GM18517 (cell line): ENCODE measurements at regions not wholly inside any gene's neighbourhood (a gene's known extent, or its start where the extent isn't known, plus 50 kb on each side); places are given as distances from the start of the nearest gene placed in this dataset.

Source experiments
- ATAC-seq: cut with Tn5 transposase; IDR thresholded peaks from one replicate; pipeline ENCODE4 v1.9.1; 2021; ENCODE audit warnings: mild to moderate bottlenecking, moderate library complexity; ENCODE audit not compliant: unreplicated experiment

DNA sequence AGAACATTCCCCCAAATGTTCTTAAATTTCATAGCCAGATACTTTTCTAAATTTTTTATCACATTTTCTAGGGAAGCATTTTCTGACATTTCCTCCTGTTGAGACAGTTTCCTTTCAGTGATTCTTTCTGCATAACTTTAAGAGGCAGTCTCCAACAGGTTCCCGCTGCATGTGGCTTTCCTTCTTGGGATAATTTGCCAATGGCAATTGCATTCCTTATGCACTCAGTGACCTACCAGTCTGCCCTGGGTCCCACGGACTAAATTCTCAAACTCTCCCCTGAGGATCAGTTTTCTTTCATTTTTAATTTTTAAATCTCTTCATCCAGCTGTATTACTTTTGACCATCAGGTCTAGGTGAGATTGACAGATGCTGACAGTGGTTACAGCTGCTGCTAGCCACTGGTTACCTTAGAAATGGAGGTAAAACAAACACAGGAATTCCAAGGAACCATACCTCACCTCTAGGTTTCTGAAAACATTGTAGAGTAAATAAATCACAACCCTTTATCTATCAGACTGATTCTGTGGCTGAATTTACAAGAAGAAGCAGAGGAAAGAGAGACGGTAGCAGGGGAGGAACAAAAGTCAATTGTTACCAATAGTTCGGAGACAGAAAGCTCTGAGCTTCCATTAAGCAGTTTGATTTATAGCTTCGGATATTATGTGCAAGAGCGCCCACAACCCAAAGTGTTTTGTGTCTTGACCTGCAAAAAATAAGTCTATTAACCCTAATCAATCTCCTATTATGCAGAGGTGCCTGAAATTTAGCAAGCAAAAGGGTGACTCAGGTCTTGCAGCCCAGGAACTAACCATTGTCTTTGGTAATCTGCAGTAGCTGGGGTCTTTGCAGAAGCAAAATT is 216.0 kb downstream of the PMP22 start:
- ATAC-seq, result no peak

DNA sequence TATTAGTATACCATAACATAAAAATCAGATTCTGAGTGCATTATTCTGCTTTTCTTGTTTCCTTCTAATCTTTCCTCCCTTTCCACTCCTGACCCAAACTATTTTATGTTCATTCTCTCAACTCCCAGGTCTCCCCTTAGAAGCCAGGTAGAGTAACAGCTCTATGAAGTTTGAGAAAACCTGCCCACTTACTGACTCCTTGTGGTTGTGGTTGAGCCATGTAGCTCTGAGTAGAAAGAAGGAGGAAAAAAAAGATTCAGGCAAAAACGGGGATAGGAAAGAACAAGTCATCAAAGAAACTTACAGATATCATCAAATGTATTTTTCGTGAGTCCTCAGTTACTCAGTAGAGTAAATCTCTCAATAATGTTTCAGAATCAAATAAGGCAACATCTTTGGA is 216.7 kb downstream of the PMP22 start:
- no peak for ATAC-seq

DNA sequence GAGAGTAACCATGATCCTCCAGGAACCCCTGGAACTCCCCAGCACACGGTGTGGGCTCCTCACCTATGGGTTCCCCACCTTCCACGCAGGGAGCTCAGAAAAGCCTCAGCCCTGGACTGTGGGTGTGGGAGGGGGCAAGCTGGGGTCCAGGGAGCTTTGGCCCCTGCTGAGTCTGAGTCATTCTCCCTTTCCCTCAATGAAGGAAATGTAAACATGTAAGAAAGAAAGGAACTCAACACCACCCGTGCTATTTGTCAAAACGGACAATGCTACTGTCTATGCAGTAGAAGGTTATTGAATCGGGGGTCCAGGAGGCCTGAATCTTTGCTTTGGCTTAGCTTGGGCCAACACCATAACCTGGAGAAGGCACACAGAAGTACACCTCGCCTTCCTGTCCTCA is 222.8 kb downstream of the PMP22 start:
- no peak for ATAC-seq

DNA sequence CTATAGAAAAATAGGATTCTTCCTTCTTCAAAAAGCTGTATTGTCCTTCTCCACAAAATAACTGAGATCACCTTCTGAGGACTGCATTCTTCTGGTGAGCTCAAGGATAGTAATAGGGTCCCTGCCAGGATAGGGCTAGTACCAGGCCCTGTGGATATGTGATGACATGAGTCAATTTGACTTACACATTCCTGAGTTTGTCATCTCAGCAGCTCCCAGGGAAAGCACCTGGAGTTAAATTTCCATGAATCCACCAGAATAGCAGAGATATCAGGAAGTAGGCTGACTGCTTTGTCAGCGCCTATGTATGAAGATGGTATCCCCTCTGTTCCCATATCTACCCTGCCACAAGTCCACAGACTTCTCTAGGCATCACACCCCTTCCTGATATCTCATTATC is 225.8 kb downstream of the PMP22 start:
- no peak for ATAC-seq

DNA sequence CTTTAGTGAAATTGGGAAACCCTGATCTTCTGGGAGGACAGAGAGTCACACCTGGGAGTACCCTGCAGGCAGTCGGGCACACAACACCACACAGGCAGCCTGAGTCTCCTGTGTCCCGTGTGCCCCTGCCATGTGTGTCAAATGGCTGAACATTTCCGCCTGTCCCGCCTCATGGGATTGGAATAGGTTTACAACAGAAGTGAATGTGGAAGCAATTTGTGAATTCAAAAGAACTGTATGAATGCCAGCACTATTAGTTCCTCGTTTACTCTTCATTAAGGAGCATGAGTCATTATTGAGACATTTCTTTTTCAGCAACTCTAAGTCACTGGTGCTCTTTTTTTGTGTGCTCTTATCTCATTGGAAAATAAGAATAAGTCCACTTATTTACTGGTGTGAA is 226.5 kb downstream of the PMP22 start:
- ATAC-seq, result no peak

DNA sequence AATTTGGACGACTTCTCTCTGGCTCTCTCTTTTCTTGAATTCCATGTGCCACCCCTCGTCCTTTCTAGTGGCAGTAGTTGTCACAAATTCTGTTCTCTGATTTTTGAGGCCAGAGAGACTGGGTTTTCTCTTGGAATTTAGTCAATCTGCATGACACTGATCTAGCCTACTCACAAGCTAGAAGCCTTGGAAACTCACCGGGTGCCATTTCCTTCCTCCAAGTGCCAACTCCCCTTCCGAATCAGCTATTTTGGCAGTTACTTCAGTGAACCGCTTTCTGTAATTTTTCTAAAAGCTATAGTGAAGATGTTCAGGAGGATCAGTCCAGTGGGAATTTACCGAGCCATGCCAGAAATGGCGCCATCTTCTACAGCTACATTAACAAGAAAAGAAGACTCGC is 228.9 kb downstream of the PMP22 start:
- ATAC-seq, result no peak

DNA sequence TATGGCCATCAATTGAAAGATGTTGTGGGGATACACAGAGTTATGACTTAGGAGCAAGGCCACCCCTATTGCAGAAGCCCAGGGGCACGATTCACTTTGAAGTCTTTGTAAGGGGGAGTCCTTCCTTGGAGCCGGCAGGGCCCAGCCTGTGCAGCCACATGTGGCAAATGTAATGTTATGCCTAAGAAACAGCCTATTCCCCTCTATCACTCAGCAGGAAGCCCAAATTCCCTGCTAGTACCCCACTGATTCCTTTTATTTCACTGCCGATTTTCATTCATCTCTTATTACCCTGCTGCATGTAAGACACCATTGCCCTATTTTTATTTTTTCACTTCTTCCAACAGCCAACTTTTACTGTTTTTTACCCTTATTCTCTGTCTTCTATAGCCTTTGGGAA is 233.2 kb downstream of the PMP22 start:
- no peak for ATAC-seq

DNA sequence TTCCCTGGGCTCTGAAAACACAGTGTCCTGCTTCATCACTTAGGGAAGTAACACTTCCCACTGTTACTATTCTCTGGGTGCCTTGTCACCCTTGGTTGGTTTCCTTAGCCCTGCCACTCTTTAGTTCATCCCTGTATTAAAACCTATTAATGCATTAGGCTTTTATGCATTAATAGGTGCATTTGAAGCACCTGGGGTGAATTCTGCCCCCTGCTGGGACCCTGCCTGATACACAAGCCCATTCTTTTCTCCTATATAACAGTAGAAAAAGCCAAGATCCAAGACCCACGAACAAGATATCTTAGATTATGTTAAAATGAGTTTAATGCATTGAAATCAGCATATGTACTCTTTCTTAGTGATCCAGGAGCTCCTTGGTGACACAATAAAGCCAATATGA is 235.7 kb downstream of the PMP22 start:
- no peak for ATAC-seq

DNA sequence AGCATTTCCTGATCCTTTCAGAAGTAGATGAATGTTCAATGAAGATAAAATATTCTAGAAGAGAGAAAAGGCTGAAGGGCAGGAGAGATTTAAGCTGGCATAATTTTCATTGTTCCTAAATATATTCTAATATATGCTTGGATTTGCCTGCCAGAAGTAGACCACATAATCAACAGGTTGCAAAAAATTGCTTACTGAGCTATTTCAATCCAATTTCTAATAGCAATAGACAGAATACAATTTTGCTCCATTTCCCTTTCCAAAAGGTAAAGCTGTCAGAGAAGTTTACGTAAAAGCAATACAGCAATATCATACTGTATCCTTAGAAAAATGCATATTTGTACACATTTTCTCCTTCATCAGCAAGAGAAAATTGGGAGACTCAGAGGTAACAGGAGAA is 237.3 kb downstream of the PMP22 start:
- no peak for ATAC-seq

DNA sequence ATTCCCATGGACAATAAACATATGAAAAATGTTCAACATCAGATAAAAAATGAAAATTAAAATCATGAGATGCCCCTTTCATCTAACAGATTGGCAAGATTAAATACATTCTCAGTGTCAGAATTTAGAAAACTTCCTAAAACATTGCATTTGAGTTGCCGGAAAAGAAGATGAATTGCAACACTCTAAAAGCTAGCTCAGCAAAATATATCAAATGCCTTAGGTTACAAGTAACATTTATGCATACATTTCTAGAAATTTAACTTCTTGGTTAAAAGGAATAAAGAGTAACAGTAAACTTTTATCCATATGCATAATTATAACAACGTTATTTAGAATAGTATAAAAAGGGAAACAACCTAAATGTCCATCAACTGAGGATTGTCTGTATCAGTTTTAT is 239.0 kb downstream of the PMP22 start:
- no peak for ATAC-seq

DNA sequence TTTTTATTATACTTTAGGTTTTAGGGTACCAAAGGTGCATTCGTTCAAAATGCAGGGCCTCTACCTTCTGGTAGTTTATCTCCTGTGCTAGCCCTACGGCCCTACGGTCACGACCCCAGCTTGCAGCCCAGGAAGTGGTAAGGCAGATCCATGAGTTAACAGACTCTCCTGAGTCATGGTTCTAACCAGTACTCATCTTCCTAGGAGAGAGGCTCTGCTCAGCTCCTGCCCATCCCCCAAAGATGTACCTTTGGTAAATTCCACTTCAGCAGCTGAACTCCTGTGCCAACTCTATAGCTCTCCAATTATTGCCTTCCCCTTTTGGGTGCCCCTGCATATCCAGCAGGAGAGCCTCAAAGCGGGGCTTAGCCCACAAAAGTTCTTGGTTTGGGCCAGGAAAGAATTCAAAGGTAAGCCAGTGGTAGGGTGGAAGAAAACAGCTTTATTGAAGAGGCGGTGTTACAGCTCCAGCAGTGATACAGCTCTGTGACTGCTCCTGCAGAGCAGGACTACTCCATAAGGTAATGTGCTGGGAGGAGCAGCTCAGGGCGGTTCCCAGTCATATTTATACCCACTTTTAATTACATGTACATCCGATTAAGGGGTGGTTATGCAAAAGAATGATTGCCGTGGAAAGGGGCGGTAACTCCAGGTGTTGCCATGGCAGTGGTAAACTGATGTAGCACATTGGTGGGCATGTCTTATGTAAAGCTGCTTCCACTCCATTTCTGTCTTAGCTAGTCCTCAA is 241.4 kb downstream of the PMP22 start:
- ATAC-seq, result no peak

DNA sequence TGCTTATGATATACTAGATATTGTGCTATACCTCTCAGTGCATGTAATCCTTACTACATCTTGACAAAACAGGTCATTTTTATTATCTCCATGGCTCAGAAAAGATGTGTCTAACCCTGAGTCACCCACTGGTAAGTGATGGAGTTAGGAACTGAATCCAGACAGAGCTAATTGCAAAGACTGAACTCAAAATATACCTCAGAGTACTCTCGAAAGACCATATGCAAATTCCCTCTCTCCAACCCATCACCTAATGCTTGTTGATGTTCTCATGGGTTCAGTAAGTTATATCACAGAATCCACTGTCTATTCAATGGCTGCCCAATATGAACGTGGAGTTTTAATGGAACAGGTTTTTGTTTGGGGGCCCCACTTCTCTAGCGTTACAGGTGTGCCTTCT is 246.0 kb downstream of the PMP22 start:
- no peak for ATAC-seq

DNA sequence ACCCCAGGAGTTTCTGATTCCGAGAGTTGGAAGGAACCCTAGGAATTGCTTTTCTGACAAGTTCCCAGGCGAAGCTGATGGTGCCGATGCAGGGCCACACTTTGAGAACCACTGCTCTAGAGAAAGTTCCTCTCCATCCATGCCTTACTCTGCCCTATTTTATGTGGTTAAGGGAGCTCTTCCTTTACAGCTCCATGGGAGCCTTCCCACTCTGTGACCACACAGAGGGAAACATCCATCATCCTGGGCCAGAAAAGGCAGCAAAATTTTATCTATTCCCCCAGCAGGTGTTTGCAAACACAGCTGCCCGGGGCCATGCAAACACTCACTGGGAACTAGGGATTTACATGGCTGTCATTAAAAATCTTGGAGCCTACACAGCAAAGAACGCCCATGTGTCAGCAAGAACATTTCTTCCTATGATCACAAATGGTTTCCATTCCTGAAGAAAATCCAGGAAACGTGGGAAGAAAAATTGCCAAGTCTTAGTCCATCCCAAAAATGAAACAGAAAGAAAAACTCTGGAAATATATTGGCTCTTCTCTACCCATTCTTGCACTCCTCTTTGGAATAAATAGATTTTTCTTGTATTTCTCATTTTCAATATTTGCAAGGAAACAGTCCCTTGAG is 252.7 kb downstream of the PMP22 start:
- no peak for ATAC-seq

DNA sequence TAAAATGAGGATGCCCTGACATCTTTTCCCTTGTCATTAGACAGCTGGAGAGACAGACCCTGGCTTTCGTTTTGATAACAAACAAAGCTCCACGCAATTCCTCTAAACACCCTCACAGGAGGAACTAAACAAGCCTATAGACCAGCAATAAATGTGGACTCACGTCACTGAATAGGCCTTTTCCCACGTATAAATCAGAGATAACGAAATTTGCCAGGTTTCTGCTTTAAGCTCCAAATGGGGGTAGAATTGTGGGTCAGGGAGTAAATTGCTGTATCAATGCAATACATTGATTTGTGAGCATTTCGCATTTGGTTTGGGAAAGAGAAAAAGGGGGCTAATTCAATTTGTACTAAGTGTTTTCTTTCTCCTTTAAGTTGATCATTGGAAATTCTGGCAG is 256.0 kb downstream of the PMP22 start:
- ATAC-seq, result no peak

DNA sequence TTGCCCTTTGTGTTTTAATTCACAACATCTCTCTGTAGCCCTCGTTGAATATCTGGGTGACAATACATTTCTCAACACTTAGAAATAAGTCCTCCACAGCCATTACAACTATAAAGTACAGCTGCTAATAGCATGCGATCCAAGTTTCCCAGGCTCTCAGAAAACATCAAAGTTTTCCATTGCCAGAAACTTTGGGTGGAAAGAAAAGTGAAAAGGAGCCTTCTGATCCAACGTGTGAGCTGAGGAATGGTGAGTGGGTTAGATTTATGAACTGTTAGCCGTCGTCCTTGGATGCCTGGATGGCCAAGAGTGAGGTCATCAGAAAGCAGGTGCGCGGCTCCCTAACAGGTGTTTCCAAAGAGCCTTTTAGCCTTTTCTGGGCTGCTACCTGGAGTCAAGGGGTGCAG is 258.0 kb downstream of the PMP22 start:
- ATAC-seq, result no peak

DNA sequence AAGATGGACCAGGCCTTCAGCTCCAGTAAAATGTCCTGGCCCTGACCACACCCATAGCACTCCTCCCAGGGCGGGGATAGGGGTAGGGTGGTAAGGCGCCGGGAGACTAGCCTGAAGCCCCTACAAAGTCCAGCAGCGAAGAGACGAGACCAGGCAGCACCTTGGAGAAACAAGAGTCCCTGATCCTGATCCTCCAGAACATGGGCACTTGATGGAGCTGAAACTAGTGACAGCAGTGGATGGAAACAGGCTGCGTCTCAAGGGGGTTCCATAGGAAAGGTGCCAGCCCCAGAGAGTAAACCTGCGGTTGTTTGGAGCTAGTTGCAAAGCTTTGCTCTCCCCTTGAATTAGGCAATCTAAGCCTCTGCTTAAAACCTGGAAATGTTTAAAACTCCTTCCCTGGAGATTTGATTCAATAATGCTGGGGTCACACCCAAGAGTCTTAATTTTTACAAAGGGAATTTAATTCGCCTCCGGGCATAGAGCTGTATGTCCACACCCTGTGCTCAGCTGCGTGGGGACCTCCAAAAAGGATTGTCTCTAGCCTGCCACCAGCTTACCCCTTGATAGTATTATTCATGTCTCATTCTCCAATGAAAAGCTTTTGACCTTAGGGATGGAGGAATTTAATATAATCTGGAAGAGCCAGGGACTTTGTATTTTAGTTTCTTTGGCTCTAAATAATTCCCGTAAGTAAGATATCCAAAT is 258.6 kb downstream of the PMP22 start:
- ATAC-seq, result no peak

DNA sequence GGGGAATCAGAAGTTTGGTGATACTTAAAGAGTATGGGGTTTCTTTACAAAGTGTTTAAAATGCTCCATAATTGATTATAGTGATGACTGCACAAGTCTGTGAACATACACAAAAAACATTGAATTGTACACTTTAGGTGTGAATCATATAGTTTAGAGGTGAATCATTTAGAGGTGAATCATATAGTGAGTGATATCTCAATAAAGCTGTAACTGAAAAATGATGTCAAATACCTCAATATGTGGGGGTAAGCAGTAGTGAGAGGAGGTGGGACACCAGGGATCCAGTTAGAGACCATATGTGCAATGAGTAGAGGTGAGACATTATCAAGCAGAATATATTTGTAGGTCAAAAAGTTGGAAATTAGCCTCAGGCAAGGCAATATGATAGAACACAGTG is 264.5 kb downstream of the PMP22 start:
- ATAC-seq, result no peak

DNA sequence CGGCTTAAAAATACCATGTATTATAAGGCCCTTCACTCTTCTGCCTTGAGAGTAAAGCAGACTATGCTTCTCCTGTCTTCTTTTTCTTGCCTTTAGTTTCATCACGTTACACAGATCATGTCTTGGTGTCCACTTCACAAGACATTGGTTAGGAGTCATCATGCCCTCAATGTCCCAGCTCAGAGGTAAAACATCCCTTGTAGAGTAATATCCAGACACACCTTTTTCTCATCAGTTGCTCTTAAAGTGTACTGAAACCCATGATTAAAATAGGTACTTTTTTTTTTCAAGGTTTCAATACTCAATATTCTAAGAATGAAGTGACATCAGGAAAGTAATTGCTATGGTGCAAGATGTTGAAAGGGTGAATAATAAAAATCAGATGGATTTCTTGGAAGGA is 267.8 kb downstream of the PMP22 start:
- no peak for ATAC-seq

DNA sequence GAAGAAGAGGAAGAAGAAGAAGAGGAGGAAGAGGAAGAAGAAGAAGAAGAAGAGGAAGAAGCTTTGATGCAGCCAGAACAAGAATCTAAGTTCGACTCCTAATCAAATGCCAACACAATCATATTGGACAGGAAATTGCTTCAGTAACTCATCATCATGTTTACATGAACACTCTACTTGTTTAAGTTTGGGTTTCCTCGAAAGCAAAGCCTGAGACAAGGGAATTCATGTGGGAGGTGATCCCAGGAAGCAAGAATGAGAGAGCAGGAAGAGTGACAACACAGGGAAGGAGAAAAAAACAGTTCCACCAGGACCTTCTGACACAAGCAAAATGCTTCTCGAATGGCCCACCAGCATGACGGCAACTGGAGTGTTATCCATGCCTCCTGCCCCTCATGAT is 279.0 kb downstream of the PMP22 start:
- no peak for ATAC-seq

DNA sequence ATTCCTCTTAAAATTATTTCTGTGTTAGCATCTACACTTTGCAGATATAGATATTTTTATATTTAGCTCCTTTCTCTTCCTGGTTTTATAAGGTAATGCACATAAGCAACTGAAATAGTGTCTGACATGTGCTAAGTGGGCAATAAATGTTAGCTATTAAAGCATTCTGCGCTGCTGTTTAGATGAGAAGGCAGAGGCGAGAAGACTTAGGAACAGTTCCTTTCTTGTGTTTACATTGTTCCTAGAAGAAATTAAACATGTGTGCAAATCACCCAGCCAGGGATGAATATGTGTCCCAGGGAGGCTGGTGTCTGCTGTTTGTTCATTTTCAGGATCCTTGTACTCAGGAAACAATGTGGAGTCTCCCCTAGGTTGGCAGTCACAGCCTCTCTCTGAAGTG is 292.3 kb downstream of the PMP22 start:
- ATAC-seq, result no peak

DNA sequence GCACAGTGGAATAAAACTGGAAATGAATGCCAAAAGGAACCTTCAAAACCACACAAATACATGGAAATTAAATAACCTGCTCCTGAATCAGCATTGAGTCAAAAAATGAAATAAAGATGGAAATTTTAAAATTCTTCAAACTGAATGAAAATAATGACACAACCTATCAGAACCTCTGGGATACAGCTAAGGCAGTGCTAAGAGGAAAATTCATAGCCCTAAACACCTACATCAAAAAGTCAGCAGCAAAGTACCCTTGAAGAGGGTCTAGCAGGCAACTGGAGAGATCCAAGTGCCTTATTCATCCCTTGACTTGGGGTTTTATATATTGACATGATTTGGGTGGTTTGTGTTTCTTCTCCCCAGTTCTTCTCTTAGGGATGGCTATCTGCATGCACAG is 294.1 kb downstream of the PMP22 start:
- no peak for ATAC-seq
